Right lobe of liver (tissue), 4 donors: ENCODE measurements at regions not wholly inside any gene's neighbourhood (a gene's known extent, or its start where the extent isn't known, plus 50 kb on each side); places are given as distances from the start of the nearest gene placed in this dataset.

Experiments
- POLR2A ChIP-seq: fragments of 450-650 bp; IDR thresholded peaks from one replicate; pipeline ENCODE4 v1.6.1; 2017; ENCODE audit warnings: antibody characterized with exemption, mild to moderate bottlenecking
- TF ChIP-seq, protein P1 (sequence below), 4 donors: fragments of 200-600 bp in 3 of 4; fragments of 450-650 bp in 1 of 4; IDR thresholded peaks; one replicate each; pipeline versions ENCODE4 v1.5.1 to v1.8.0; 2016 to 2022; ENCODE audit warnings: antibody characterized with exemption in 4 of 4, mild to moderate bottlenecking in 2 of 4
- donor health status: DM: no; HTN: no; CAD: no.
- donor health status: DM: no; HTN: no; CAD: no.
- donor health status: DM: no; HTN: yes; CAD: no.

- TF ChIP-seq, protein P1, sequence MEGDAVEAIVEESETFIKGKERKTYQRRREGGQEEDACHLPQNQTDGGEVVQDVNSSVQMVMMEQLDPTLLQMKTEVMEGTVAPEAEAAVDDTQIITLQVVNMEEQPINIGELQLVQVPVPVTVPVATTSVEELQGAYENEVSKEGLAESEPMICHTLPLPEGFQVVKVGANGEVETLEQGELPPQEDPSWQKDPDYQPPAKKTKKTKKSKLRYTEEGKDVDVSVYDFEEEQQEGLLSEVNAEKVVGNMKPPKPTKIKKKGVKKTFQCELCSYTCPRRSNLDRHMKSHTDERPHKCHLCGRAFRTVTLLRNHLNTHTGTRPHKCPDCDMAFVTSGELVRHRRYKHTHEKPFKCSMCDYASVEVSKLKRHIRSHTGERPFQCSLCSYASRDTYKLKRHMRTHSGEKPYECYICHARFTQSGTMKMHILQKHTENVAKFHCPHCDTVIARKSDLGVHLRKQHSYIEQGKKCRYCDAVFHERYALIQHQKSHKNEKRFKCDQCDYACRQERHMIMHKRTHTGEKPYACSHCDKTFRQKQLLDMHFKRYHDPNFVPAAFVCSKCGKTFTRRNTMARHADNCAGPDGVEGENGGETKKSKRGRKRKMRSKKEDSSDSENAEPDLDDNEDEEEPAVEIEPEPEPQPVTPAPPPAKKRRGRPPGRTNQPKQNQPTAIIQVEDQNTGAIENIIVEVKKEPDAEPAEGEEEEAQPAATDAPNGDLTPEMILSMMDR (IDR thresholded peaks at IDR 0.05), result no peak
- no peak for TF ChIP-seq POLR2A
These were observed 207.0 kb upstream of the IRX3 start for GRCh38 chr16:54493594-54493993.
